ENCODE measurements at regions not wholly inside any gene's neighbourhood (a gene's known extent, or its start where the extent isn't known, plus 50 kb on each side); places are given as distances from the start of the nearest gene placed in this dataset.
A peak's percentile ranks its signal among the peaks of the same experiment; 100 is the strongest.

DNA sequence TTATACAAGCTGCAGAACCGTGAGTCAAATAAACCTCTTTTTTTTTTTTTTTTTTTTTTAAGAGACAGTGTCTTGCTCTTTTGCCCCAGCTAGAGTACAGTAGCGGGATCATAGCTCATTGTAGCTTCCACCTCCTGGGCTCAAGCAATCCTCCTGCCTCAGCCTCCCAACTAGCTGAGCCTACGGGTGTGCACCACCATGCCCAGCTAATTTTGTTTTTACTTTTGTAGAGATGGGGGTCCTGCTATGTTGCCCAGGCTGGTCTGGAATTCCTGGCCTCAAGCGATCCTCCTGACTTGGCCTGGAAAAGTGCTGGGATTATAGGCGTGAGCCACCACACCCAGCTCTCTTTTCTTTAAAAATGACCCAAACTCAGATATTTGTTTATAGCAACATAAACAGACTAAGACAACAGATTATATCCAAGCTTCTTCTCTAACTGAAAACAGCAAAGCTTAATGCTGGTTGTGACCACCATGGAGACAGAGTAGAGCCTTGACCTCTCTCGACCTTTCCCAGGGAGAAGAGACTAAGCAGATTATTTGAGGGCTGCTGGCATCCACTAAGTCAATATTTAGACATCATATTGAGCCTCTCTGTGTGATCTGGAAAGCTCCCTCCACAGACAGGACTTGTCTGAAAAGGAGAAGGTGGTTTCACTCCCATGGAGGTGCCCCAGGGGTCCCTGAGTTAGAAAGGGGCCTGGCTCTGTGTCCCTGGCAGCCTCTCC is 150.0 kb downstream of the KCTD15 start:
- Histone ChIP-seq H3K4me1 (ENCODE audit: control insufficient read depth, low read length) (no peaks in the 10 kb centered on the region), H3K79me2 (ENCODE audit: control insufficient read depth, low read length) (no peaks in the 10 kb centered on the region), H3K27me3 (ENCODE audit: control insufficient read depth, low read length) (no peaks in the 10 kb centered on the region), H3K27ac (ENCODE audit: low read depth, low read length) (no peak overlapping the region), H4K20me1 (ENCODE audit: control insufficient read depth, insufficient read depth, low read depth, low read length) (no peaks in the 10 kb centered on the region), H3K9me3 (ENCODE audit: control insufficient read depth, insufficient read depth, low read length) (no peaks in the 10 kb centered on the region), H3K4me3 (ENCODE audit: low read length) (no peak overlapping the region), H3F3A (ENCODE audit: control insufficient read depth, insufficient read depth) (no peaks in the 10 kb centered on the region), H3K4me2 (ENCODE audit: low read length) (no peak overlapping the region), H3K9me2 (replicated peaks; ENCODE audit: control insufficient read depth, low read length) (no peaks in the 10 kb centered on the region), H3K36me3 (ENCODE audit: control insufficient read depth, low read length) (no peaks in the 10 kb centered on the region)
- TF ChIP-seq EZH2phosphoT487 (IDR thresholded peaks at IDR 0.05; ENCODE audit: borderline replicate concordance, low read length), result no peak
- TF ChIP-seq, protein P1, sequence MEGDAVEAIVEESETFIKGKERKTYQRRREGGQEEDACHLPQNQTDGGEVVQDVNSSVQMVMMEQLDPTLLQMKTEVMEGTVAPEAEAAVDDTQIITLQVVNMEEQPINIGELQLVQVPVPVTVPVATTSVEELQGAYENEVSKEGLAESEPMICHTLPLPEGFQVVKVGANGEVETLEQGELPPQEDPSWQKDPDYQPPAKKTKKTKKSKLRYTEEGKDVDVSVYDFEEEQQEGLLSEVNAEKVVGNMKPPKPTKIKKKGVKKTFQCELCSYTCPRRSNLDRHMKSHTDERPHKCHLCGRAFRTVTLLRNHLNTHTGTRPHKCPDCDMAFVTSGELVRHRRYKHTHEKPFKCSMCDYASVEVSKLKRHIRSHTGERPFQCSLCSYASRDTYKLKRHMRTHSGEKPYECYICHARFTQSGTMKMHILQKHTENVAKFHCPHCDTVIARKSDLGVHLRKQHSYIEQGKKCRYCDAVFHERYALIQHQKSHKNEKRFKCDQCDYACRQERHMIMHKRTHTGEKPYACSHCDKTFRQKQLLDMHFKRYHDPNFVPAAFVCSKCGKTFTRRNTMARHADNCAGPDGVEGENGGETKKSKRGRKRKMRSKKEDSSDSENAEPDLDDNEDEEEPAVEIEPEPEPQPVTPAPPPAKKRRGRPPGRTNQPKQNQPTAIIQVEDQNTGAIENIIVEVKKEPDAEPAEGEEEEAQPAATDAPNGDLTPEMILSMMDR (IDR thresholded peaks at IDR 0.05; ENCODE audit: low read depth, low read length, poor library complexity, severe bottlenecking), result no peak

DNA sequence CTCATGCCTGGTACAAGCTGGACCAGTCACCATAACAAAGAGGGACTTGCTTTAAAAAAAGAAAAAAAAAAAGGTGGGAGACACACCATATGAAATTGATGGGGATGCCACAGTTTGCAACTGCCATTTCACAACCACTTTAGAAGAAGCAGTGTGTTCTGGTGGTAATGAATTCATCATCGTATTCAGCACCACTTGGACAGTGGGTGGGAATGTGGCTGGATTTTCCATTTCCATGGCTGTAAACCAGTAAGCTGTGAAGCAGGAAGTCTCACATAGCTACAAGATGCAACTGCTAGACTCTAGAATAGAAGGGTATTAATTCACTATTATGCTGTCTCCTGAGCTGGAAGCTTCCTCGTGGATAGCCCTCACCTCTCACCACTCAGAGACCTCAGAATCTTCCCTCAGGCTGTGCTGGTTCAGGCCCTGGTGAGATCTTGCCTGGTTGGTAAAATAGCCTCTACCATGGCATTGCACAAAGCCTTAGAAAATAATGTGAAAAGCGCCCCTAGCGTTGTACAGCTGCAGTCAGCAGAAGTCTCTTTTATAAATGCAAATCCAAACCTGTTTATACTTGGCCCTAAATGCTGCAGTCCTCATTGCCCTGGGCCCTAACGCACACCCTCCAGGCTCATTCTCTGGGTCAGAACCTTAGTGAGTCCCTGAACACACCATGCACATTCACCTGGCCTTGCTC is 150.7 kb downstream of the KCTD15 start:
- Histone ChIP-seq H3K9me3 (ENCODE audit: control insufficient read depth, insufficient read depth, low read length) (no peaks in the 10 kb centered on the region), H3K4me3 (ENCODE audit: low read length) (no peak overlapping the region), H3K4me1 (ENCODE audit: control insufficient read depth, low read length) (no peaks in the 10 kb centered on the region), H3K4me2 (ENCODE audit: low read length) (no peak overlapping the region), H3K36me3 (ENCODE audit: control insufficient read depth, low read length) (no peaks in the 10 kb centered on the region), H3K27ac (ENCODE audit: low read depth, low read length) (no peak overlapping the region), H4K20me1 (ENCODE audit: control insufficient read depth, insufficient read depth, low read depth, low read length) (no peaks in the 10 kb centered on the region), H3K79me2 (ENCODE audit: control insufficient read depth, low read length) (no peaks in the 10 kb centered on the region), H3K27me3 (ENCODE audit: control insufficient read depth, low read length) (no peaks in the 10 kb centered on the region), H3F3A (ENCODE audit: control insufficient read depth, insufficient read depth) (no peaks in the 10 kb centered on the region), H3K9me2 (replicated peaks; ENCODE audit: control insufficient read depth, low read length) (no peaks in the 10 kb centered on the region)
- TF ChIP-seq, protein P1 (IDR thresholded peaks at IDR 0.05; ENCODE audit: low read depth, low read length, poor library complexity, severe bottlenecking), result peak; percentile 22
- no peak for TF ChIP-seq EZH2phosphoT487 (IDR thresholded peaks at IDR 0.05; ENCODE audit: borderline replicate concordance, low read length)

DNA sequence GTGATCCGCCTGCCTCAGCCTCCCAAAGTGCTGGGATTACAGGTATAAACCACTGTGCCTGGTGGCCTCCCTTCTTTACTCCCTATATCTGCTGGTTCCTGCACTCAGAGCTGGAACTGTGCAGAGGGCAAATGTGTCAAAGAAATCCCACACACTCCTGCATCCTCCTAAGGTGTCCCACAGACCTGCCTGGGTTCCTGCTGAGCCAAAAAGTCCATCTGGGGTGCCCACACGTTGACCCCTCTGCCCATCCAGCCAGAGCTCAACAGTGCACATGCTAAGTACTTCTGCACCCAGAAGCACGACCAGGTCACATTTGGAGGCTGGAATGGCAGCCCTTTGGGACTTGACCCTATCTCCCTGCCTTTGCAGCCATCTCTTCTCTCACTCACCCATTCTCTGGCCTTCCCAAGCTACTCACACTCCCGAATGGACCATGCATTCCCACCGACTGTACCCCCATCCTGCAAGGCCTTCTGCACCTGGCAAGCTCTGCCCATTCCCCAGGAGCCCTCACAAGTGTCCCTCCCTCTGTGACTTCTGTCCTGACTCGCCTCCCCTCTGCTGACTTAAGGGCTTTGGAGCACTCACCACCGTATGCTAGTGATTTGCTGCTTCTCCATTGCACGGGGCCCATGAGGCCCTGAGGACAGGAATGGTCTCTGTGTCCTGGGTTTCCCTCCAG is 152.1 kb downstream of the KCTD15 start:
- no peaks in the 10 kb centered on the region for H3K79me2 ChIP-seq (ENCODE audit: control insufficient read depth, low read length)
- no peaks in the 10 kb centered on the region for H3K9me3 ChIP-seq (ENCODE audit: control insufficient read depth, insufficient read depth, low read length)
- TF ChIP-seq, protein P1 (IDR thresholded peaks at IDR 0.05; ENCODE audit: low read depth, low read length, poor library complexity, severe bottlenecking), result no peak
- no peak for TF ChIP-seq EZH2phosphoT487 (IDR thresholded peaks at IDR 0.05; ENCODE audit: borderline replicate concordance, low read length)
- no peaks in the 10 kb centered on the region for H3K4me1 ChIP-seq (ENCODE audit: control insufficient read depth, low read length)
- H3K4me2 ChIP-seq (ENCODE audit: low read length), result no peak overlapping the region
- H3F3A ChIP-seq (ENCODE audit: control insufficient read depth, insufficient read depth), result no peaks in the 10 kb centered on the region
- no peaks in the 10 kb centered on the region for H3K9me2 ChIP-seq (replicated peaks; ENCODE audit: control insufficient read depth, low read length)
- H4K20me1 ChIP-seq (ENCODE audit: control insufficient read depth, insufficient read depth, low read depth, low read length), result no peaks in the 10 kb centered on the region
- H3K4me3 ChIP-seq (ENCODE audit: low read length), result no peak overlapping the region
- no peak overlapping the region for H3K27ac ChIP-seq (ENCODE audit: low read depth, low read length)
- H3K36me3 ChIP-seq (ENCODE audit: control insufficient read depth, low read length), result no peaks in the 10 kb centered on the region
- no peaks in the 10 kb centered on the region for H3K27me3 ChIP-seq (ENCODE audit: control insufficient read depth, low read length)
